ENCODE measurements at regions not wholly inside any gene's neighbourhood (a gene's known extent, or its start where the extent isn't known, plus 50 kb on each side); places are given as distances from the start of the nearest gene placed in this dataset.

GRCh38 chr5:101520417-101520816, 617.3 kb upstream of the ST8SIA4 start:
- TF ChIP-seq CTCF (IDR thresholded peaks at IDR 0.05) (no peak), MAX (IDR thresholded peaks at IDR 0.05; ENCODE audit: low read depth) (no peak), TEAD4 (IDR thresholded peaks at IDR 0.05; ENCODE audit: borderline replicate concordance, insufficient read depth) (no peak), RAD21 (IDR thresholded peaks at IDR 0.05; ENCODE audit: low read length) (no peak), GABPA (IDR thresholded peaks at IDR 0.05; ENCODE audit: low read depth) (no peak), CHD2 (IDR thresholded peaks at IDR 0.05; ENCODE audit: low read length, partially characterized antibody) (no peak), ZBTB33 (IDR thresholded peaks at IDR 0.05; ENCODE audit: borderline replicate concordance, low read depth) (no peak), RCOR1 (IDR thresholded peaks at IDR 0.05; ENCODE audit: low read length) (no peak), PBX3 (IDR thresholded peaks at IDR 0.05) (no peak), MXI1 (IDR thresholded peaks at IDR 0.05; ENCODE audit: low read depth, low read length) (no peak), YY1 (IDR thresholded peaks at IDR 0.05; ENCODE audit: low read depth) (no peak), EP300 (IDR thresholded peaks at IDR 0.05; ENCODE audit: borderline replicate concordance in 1 of 2, low read depth in 1 of 2, low read length in 1 of 2) (no peak), POLR2AphosphoS5 (IDR thresholded peaks at IDR 0.05; ENCODE audit: low read depth, low read length) (no peak)

All from SK-N-SH (cell line).